HK-2 (cell line): ENCODE measurements at regions not wholly inside any gene's neighbourhood (a gene's known extent, or its start where the extent isn't known, plus 50 kb on each side); places are given as distances from the start of the nearest gene placed in this dataset.

ENCODE experiments used
- DNase-seq: peaks from one replicate; pipeline ENCODE4 v3.0.0-alpha.2; 2018; ENCODE audit not compliant: unreplicated experiment

GRCh38 chr12:116456330-116457082 lies 102.7 kb upstream of the MAP1LC3B2 start:
- DNase-seq: no peak

- DNase-seq: no peak
These were observed 100.7 kb upstream of the MAP1LC3B2 start for GRCh38 chr12:116458492-116458891.

DNA sequence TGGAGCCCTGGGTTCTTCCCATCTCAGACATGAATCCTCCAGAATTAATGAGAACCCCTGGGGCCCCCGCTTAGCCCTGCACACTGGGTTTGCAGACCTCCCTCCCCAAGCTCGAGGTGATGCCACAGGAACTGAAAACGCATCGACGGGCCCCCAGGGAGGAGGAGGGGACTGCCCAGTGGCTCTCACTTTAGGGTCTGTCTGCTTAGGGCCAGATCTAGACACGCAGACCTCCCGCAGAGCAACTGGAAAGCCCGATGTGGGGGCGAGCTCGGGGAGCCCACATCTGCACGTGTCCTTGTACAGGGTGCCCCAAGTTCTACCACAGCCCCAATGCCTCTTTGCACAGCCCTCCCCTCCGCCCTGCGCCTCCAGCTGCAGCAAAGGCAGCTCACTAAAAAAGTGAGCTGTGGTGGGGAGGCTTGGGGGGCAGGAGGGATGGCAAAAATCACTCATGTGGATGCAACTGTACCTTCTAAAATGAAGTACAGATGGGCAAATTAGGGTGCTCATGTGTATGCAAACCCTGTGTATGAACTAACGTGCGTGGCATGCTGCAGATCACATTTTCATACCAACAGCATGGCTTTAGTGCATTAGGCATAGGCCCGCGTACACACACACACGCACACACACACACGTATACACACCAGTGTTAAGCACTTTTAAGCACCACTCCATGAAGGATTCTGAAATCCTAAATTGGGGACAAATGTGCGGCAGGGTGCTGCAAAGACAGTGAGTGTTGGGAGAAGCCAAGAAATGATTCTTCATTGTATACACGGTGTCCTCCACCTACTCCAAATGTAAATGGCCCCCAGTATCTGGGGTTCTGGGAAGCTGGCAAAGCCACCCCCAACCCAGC lies 99.9 kb upstream of the MAP1LC3B2 start:
- no peak for DNase-seq

DNA sequence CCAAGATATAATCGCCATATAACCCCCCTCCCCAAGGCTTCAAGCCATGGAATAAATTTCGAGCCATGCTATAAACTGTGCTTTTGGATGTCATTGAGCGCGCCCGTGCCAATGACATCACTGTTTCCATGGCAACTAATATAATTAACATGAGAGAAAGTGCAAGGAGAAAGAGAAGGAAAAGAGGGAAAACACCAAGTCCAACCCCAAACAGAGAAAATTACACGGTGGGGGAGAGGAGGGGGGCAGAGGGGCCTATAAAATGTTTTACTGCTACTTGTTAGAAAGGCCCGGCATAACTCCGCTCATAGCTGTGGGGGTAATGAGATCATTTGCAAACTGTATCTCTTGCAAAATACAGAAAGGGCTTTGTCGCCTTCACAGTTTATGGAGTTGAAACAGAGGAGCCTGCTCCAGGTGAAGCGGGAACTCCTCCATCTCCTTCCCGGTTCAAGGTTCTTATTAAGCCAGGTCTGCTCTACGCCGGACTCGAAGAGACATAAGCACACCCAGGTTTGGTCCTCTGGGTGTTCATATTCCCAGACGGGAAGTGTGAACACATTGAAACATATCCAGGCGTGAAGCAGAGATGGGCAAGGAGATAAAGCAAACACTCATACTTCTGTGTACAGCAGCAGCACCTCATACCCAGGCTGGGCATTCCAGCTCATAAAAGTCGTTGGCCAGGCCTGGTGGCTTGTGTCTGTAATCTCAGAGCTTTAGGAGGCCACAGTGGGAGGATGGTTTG lies 99.1 kb upstream of the MAP1LC3B2 start:
- no peak for DNase-seq

DNA sequence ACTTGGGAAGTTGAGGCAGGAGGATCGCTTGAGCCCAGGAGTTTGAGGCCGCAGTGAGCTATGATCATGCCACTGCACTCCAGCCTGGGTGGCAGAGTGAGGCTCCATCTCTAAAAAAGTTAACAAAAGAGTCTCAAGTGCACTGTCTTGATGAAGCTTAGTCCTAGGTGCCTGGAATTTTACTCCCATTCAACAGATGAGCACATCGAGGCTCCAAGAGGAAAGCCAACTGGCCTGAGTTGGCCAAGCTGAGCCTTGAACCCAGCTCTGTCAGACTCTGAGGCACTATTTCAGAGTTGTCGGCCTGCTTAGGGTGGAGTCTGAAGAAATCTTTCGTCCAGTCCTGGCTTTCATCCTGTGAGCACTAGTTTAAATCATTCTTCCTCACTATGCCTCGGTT lies 98.1 kb upstream of the MAP1LC3B2 start:
- no peak for DNase-seq

GRCh38 chr12:116463366-116463765 lies 95.8 kb upstream of the MAP1LC3B2 start:
- DNase-seq: no peak

GRCh38 chr12:116465407-116465806 lies 93.8 kb upstream of the MAP1LC3B2 start:
- no peak for DNase-seq

DNA sequence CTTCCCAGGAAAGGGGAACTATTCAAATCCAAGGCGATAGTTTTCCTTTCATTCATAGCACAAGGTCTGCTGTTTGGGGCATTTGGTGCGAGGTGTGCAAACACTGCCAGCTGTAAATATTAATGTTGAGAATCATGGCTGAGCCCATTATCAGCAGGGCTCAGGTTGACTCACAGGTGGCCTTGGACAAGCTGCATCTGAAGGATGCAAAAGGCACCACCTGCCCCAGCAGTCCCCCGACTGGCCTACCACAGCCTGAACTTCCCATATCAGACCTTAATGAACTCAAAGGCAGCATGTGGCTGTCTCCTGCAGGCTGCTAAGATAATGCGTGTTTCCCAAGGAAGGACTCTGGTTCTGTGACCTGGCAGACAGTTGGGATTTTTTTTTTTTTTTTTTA lies 93.3 kb upstream of the MAP1LC3B2 start:
- DNase-seq: no peak

- peak; percentile 14 for DNase-seq
These were observed 92.6 kb upstream of the MAP1LC3B2 start for GRCh38 chr12:116466536-116466935.

GRCh38 chr12:116469344-116469743 lies 89.8 kb upstream of the MAP1LC3B2 start:
- no peak for DNase-seq

GRCh38 chr12:116471544-116471943 lies 87.6 kb upstream of the MAP1LC3B2 start:
- no peak for DNase-seq

GRCh38 chr12:116472193-116472592 lies 87.0 kb upstream of the MAP1LC3B2 start:
- DNase-seq: no peak

DNA sequence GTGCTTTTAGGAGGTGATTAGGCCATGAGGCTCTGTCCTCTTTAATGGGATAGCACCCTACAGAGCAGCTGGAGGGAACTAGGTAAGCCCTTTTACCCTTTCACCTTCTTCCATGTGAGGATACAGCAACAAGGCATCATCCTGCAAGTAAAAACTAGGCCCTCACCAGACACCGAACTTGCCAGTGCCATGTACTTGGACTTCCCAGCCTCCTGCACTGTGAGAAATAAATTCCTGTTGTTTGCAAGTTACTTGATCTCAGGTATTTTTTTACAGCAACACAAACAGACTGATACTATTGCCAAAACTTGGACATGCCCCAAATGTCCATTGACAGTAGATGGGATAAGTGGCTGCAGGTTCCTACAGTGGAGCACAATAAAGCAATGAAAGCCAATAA lies 85.8 kb upstream of the MAP1LC3B2 start:
- DNase-seq: no peak

- no peak for DNase-seq
These were observed 84.8 kb upstream of the MAP1LC3B2 start for GRCh38 chr12:116474331-116474730.

DNA sequence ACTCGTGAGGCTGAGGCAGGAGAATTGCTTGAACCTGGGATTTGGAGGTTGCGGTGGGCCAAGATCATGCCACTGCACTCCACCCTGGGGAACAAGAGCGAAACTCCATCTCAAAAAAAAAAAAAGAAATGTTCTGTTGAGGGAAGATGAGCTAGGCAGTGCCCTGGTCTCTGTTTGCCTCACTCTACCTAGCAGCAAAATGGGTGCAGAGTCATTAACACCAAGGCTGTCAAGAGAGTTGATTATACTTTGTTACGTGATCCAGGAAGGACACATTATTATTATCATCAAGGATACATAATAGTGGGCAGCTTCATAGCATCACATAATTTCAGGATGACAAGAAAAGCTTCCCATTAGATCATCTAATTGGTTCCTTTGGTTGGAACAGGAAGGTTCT lies 84.3 kb upstream of the MAP1LC3B2 start:
- no peak for DNase-seq

GRCh38 chr12:116476227-116476822 lies 82.9 kb upstream of the MAP1LC3B2 start:
- DNase-seq: no peak

GRCh38 chr12:116478243-116478773 lies 80.9 kb upstream of the MAP1LC3B2 start:
- no peak for DNase-seq

GRCh38 chr12:116480210-116480810 lies 78.9 kb upstream of the MAP1LC3B2 start:
- no peak for DNase-seq

DNA sequence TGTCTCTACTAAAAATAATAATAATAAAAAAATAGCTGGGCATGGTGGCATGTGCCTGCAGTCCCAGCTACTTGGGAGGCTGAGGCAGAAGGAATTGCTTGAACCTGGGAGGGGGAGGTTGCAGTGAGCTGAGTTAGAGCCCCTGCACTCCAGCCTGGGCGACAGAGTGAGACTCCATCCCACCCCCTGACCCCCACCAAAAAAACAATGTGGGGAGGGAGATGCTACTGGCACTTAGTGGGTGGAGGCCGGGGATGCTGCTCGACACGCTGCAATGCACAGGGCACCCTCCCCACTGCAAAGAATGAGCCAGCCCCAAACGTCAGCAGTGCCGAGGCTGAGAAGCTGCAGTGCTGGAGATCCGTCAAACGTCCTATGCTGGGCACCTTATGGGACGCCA lies 77.5 kb upstream of the MAP1LC3B2 start:
- no peak for DNase-seq

DNA sequence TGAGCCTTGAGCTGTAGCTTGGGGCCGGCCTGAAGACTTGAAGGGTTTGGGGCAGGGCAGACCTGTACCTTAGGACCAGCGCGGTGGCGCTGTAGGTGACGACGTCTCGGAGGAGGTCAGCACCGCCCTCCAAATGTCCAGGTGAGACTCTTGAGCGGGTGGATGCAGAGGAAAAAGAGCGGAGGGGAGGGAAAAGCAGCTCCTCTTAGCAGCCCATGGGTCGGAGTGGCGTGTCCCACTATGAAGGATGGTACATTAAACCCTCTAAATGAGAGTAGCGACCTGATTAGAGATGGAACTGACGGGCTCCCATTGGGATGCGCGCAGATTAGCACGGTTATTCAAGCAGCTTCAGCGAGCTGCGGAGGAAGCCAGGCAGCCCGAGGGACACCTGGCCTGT lies 77.0 kb upstream of the MAP1LC3B2 start:
- DNase-seq: no peak

- no peak for DNase-seq
These were observed 76.3 kb upstream of the MAP1LC3B2 start for GRCh38 chr12:116482859-116483258.
